ENCODE measurements at regions not wholly inside any gene's neighbourhood (a gene's known extent, or its start where the extent isn't known, plus 50 kb on each side); places are given as distances from the start of the nearest gene placed in this dataset.

DNA sequence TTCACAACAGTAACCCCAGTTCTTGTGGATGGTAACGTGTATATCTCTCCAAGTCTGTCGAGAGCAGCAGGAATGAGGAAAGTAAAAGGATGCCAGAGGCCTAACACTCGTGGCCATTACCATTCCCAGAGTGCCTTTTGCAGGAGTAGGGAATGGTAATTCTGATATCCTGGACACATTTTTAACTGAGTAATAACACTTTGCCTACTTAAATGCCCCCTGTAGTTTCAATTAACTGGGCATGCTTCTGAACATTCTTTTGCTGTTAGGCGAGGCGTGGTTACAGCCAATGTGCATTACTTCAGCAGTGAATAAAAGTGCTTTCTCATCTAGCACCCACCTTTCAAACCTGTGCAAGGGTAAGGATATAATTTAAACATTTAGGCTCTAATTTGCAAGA lies 258.5 kb upstream of the ADGRL2 start:
- no TSS peak for BruUV-seq (replicated peaks)
- Mint-ChIP-seq H3K9me3 (ENCODE audit: low read depth, unreplicated experiment) (no peaks in the 10 kb centered on the region), H3K4me1 (ENCODE audit: low read depth, unreplicated experiment) (peaks cover under 1% of the 10 kb centered on the region), H3K36me3 (ENCODE audit: insufficient read depth, unreplicated experiment) (no peaks in the 10 kb centered on the region), H3K27ac (ENCODE audit: unreplicated experiment) (no peak overlapping the region), H3K27me3 (ENCODE audit: unreplicated experiment) (no peaks in the 10 kb centered on the region), H3K4me3 (ENCODE audit: low read depth, unreplicated experiment) (no peak overlapping the region)
- intact Hi-C loops (cut with micrococcal nuclease; ENCODE audit: unreplicated experiment): loop anchor here (10.0 kb wide), 2 partner anchors 237 to 433 kb away; no protein-coding TSS in a partner anchor
- TF ChIP-seq, protein P1, sequence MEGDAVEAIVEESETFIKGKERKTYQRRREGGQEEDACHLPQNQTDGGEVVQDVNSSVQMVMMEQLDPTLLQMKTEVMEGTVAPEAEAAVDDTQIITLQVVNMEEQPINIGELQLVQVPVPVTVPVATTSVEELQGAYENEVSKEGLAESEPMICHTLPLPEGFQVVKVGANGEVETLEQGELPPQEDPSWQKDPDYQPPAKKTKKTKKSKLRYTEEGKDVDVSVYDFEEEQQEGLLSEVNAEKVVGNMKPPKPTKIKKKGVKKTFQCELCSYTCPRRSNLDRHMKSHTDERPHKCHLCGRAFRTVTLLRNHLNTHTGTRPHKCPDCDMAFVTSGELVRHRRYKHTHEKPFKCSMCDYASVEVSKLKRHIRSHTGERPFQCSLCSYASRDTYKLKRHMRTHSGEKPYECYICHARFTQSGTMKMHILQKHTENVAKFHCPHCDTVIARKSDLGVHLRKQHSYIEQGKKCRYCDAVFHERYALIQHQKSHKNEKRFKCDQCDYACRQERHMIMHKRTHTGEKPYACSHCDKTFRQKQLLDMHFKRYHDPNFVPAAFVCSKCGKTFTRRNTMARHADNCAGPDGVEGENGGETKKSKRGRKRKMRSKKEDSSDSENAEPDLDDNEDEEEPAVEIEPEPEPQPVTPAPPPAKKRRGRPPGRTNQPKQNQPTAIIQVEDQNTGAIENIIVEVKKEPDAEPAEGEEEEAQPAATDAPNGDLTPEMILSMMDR (IDR thresholded peaks at IDR 0.05; ENCODE audit: unreplicated experiment): no peak
- DNase-seq: no peak
- CTCF ChIA-PET: interaction anchor here (0.7 kb wide), 1 partner anchor 140 kb away, joined by 3 read pairs; no protein-coding TSS in a partner anchor

DNA sequence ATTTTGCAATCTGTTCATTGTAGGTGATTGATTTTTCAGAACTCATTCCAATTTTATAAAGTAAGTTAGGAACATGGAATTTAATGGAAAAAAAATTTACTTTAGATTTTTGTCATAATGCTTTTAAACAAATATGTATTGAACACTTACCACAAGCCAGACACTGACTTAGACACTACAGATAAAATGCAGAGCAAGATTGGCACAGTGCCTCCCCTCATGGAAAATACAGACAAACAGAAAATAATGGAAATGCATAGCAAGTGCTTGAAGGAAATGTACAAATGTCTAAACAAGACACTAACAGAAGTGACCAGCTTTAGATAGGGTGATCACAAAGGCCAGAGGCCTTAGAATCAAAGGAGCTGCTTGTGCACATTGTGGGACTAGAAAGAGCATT lies 260.5 kb upstream of the ADGRL2 start:
- H3K27ac Mint-ChIP-seq (ENCODE audit: unreplicated experiment): no peak overlapping the region
- intact Hi-C loops (cut with micrococcal nuclease; ENCODE audit: unreplicated experiment): loop anchor here (10.0 kb wide), 2 partner anchors 235 to 435 kb away; no protein-coding TSS in a partner anchor
- no peak overlapping the region for H3K4me3 Mint-ChIP-seq (ENCODE audit: low read depth, unreplicated experiment)
- no peak for DNase-seq
- TF ChIP-seq, protein P1 (IDR thresholded peaks at IDR 0.05; ENCODE audit: unreplicated experiment): no peak
- H3K9me3 Mint-ChIP-seq (ENCODE audit: low read depth, unreplicated experiment): no peaks in the 10 kb centered on the region
- BruUV-seq (replicated peaks): no TSS peak
- CTCF ChIA-PET: no interaction called here
- no peaks in the 10 kb centered on the region for H3K36me3 Mint-ChIP-seq (ENCODE audit: insufficient read depth, unreplicated experiment)
- H3K4me1 Mint-ChIP-seq (ENCODE audit: low read depth, unreplicated experiment): no peaks in the 10 kb centered on the region
- H3K27me3 Mint-ChIP-seq (ENCODE audit: unreplicated experiment): no peaks in the 10 kb centered on the region

DNA sequence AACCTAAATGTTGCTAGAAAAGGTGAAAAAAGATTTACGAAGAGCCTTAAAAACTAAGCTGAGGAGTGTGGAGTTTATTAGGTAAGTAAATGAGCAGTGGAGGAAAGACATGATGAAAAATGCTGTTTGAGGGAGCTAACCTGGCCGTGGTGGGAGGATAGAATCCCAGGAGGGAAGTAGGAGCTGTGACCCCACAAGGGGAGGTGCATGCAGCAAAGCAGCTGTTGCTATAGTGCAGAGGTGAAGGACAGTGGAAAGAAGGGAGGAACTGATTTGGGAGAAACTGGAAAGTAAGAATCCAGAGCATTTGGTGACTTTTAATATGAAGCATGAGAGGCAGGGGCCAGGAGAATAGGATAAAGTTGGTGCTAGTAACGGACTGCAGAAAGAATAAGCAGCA lies 271.7 kb upstream of the ADGRL2 start:
- no TSS peak for BruUV-seq (replicated peaks)

DNA sequence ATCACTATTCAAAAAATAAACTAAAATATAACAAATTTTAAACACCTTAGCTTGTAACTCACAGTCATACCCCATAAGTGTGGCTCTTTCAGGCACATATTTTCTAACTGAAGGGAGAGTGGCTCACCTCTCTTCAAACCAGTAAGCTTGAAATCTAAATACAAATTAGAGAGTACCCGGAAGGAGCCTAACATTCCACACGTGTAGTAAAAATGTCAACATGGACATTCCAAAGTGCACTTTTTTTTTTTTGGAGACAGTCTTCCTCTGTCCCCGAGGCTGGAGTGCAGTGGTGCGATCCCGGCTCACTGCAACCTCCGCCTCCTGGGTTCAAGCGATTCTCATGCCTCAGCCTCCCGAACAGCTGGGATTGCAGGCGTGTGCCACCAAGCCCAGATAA lies 275.6 kb upstream of the ADGRL2 start:
- DNase-seq: no peak
- no peaks in the 10 kb centered on the region for H3K9me3 Mint-ChIP-seq (ENCODE audit: low read depth, unreplicated experiment)
- H3K4me3 Mint-ChIP-seq (ENCODE audit: low read depth, unreplicated experiment): no peak overlapping the region
- no TSS peak for BruUV-seq (replicated peaks)
- CTCF ChIA-PET: no interaction called here
- H3K4me1 Mint-ChIP-seq (ENCODE audit: low read depth, unreplicated experiment): no peaks in the 10 kb centered on the region
- intact Hi-C loops (cut with micrococcal nuclease; ENCODE audit: unreplicated experiment): loop anchor here (5.0 kb wide), 1 partner anchor 1308 kb away; no protein-coding TSS in a partner anchor
- H3K27ac Mint-ChIP-seq (ENCODE audit: unreplicated experiment): no peak overlapping the region
- H3K27me3 Mint-ChIP-seq (ENCODE audit: unreplicated experiment): no peaks in the 10 kb centered on the region
- H3K36me3 Mint-ChIP-seq (ENCODE audit: insufficient read depth, unreplicated experiment): no peaks in the 10 kb centered on the region
- TF ChIP-seq, protein P1 (IDR thresholded peaks at IDR 0.05; ENCODE audit: unreplicated experiment): no peak

More for the DNA sequence above, 271.7 kb upstream of the ADGRL2 start:
- no peak for DNase-seq
- no peak overlapping the region for H3K4me3 Mint-ChIP-seq (ENCODE audit: low read depth, unreplicated experiment)
- H3K4me1 Mint-ChIP-seq (ENCODE audit: low read depth, unreplicated experiment): no peaks in the 10 kb centered on the region
- CTCF ChIA-PET: no interaction called here
- H3K9me3 Mint-ChIP-seq (ENCODE audit: low read depth, unreplicated experiment): no peaks in the 10 kb centered on the region
- TF ChIP-seq, protein P1 (IDR thresholded peaks at IDR 0.05; ENCODE audit: unreplicated experiment): no peak
- H3K36me3 Mint-ChIP-seq (ENCODE audit: insufficient read depth, unreplicated experiment): no peaks in the 10 kb centered on the region
- intact Hi-C loops (cut with micrococcal nuclease; ENCODE audit: unreplicated experiment): loop anchor here (5.0 kb wide), 1 partner anchor 1312 kb away; no protein-coding TSS in a partner anchor
- H3K27me3 Mint-ChIP-seq (ENCODE audit: unreplicated experiment): no peaks in the 10 kb centered on the region
- no peak overlapping the region for H3K27ac Mint-ChIP-seq (ENCODE audit: unreplicated experiment)
